ENCODE measurements at regions not wholly inside any gene's neighbourhood (a gene's known extent, or its start where the extent isn't known, plus 50 kb on each side); places are given as distances from the start of the nearest gene placed in this dataset.

DNA sequence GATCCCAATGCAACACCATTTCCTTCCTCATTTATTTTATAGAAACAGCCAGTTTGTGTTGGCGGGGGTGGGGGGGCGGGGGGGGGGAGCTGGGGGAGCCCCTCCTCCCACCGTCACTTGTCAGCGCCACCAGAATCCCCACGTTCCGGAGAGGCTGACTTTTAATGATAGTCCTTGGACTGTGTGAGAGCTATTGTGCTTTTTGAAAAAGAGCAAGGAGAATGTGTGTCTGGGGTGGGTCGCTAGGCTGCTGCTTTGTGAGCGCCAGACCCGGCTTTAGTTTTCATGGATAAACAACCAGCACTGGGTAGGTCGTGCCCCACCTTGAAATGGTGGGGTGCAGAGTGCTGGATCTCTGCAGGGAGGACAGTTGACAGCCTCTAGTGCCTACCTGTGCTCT, 135.0 kb upstream of the ONECUT1 start:
- Histone ChIP-seq H3F3A (ENCODE audit: insufficient read depth, low read length) (no peaks in the 10 kb centered on the region), H2AFZ (ENCODE audit: low read length) (no peak overlapping the region), H3K36me3 (replicated peaks; ENCODE audit: insufficient read depth, low read length) (no peaks in the 10 kb centered on the region), H3K27ac (ENCODE audit: low read length) (no peak overlapping the region), H3K79me2 (ENCODE audit: low read length) (no peaks in the 10 kb centered on the region), H3K4me2 (ENCODE audit: low read depth, low read length) (no peak overlapping the region), H4K20me1 (ENCODE audit: insufficient read depth, low read length) (no peaks in the 10 kb centered on the region), H3K9me2 (replicated peaks; ENCODE audit: insufficient read depth, low read length) (no peaks in the 10 kb centered on the region), H3K9me3 (replicated peaks; ENCODE audit: insufficient read depth, low read length) (no peaks in the 10 kb centered on the region), H3K27me3 (replicated peaks; ENCODE audit: insufficient read depth, low read length) (no peaks in the 10 kb centered on the region), H3K9ac (ENCODE audit: low read length) (no peak overlapping the region), H3K4me1 (ENCODE audit: low read length) (no peaks in the 10 kb centered on the region), H3K4me3 (ENCODE audit: low read length) (no peak overlapping the region)
- TF ChIP-seq EZH2phosphoT487 (IDR thresholded peaks at IDR 0.05; ENCODE audit: low read length) (no peak), EZH2 (optimal IDR thresholded peaks at IDR 0.05; ENCODE audit: low read depth, low read length) (no peak)
- TF ChIP-seq, protein P1, sequence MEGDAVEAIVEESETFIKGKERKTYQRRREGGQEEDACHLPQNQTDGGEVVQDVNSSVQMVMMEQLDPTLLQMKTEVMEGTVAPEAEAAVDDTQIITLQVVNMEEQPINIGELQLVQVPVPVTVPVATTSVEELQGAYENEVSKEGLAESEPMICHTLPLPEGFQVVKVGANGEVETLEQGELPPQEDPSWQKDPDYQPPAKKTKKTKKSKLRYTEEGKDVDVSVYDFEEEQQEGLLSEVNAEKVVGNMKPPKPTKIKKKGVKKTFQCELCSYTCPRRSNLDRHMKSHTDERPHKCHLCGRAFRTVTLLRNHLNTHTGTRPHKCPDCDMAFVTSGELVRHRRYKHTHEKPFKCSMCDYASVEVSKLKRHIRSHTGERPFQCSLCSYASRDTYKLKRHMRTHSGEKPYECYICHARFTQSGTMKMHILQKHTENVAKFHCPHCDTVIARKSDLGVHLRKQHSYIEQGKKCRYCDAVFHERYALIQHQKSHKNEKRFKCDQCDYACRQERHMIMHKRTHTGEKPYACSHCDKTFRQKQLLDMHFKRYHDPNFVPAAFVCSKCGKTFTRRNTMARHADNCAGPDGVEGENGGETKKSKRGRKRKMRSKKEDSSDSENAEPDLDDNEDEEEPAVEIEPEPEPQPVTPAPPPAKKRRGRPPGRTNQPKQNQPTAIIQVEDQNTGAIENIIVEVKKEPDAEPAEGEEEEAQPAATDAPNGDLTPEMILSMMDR (IDR thresholded peaks at IDR 0.05; ENCODE audit: low read length) = no peak
- DNase-seq = no peak

DNA sequence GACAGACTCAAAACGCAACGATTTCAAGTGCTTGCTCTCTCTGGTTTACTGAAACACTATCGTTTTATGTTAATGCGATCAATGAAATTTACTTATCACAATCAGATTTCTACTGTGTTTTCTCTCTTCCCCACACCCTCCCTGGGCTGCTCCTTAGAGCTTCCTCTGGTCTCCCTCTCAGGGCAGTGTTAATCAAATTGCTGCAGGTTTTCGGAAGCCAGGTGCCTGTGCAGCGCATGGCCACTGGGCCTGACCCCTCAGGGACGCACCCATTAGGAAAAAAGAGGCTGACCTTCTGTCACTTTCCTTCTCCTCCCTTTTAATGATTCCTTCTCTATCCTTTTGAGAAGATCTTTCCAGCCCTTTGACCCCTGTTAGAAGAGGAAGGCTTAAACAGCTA, 134.5 kb upstream of the ONECUT1 start:
- H3F3A ChIP-seq (ENCODE audit: insufficient read depth, low read length) = no peaks in the 10 kb centered on the region
- H4K20me1 ChIP-seq (ENCODE audit: insufficient read depth, low read length) = no peaks in the 10 kb centered on the region
- H3K9me2 ChIP-seq (replicated peaks; ENCODE audit: insufficient read depth, low read length) = no peaks in the 10 kb centered on the region
- H3K4me1 ChIP-seq (ENCODE audit: low read length) = no peaks in the 10 kb centered on the region
- TF ChIP-seq, protein P1 (IDR thresholded peaks at IDR 0.05; ENCODE audit: low read length) = no peak
- TF ChIP-seq EZH2 (optimal IDR thresholded peaks at IDR 0.05; ENCODE audit: low read depth, low read length) (no peak), EZH2phosphoT487 (IDR thresholded peaks at IDR 0.05; ENCODE audit: low read length) (no peak)
- DNase-seq = no peak
- H3K9ac ChIP-seq (ENCODE audit: low read length) = no peak overlapping the region
- no peaks in the 10 kb centered on the region for H3K27me3 ChIP-seq (replicated peaks; ENCODE audit: insufficient read depth, low read length)
- no peaks in the 10 kb centered on the region for H3K36me3 ChIP-seq (replicated peaks; ENCODE audit: insufficient read depth, low read length)
- H3K4me2 ChIP-seq (ENCODE audit: low read depth, low read length) = no peak overlapping the region
- no peaks in the 10 kb centered on the region for H3K79me2 ChIP-seq (ENCODE audit: low read length)
- H3K4me3 ChIP-seq (ENCODE audit: low read length) = no peak overlapping the region
- no peaks in the 10 kb centered on the region for H3K9me3 ChIP-seq (replicated peaks; ENCODE audit: insufficient read depth, low read length)
- no peak overlapping the region for H2AFZ ChIP-seq (ENCODE audit: low read length)
- no peak overlapping the region for H3K27ac ChIP-seq (ENCODE audit: low read length)

DNA sequence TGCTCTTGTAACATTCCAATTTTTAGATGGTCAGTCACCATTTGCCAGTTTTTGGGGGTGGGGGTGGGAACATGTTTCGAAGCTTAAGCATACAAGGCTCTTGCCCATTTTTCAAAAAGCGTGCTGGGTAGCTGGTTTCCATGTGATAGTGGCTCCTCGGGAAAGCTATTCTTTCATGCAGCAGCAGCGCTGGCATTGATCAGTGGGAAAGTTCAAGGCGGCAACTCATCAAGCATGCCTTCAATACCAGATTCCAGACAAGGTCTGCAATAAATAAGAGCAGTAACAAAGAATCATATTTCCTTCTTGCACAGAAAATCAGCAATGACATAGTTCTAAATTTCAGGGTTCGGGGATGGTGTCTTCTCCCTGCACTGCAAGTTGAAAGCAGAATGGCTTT, 133.5 kb upstream of the ONECUT1 start:
- Histone ChIP-seq H3K4me1 (ENCODE audit: low read length) (no peaks in the 10 kb centered on the region), H3K4me2 (ENCODE audit: low read depth, low read length) (no peak overlapping the region), H3K4me3 (ENCODE audit: low read length) (no peak overlapping the region), H3F3A (ENCODE audit: insufficient read depth, low read length) (no peaks in the 10 kb centered on the region), H3K79me2 (ENCODE audit: low read length) (no peaks in the 10 kb centered on the region), H3K9me2 (replicated peaks; ENCODE audit: insufficient read depth, low read length) (no peaks in the 10 kb centered on the region), H3K36me3 (replicated peaks; ENCODE audit: insufficient read depth, low read length) (no peaks in the 10 kb centered on the region), H2AFZ (ENCODE audit: low read length) (no peak overlapping the region), H4K20me1 (ENCODE audit: insufficient read depth, low read length) (no peaks in the 10 kb centered on the region), H3K27me3 (replicated peaks; ENCODE audit: insufficient read depth, low read length) (no peaks in the 10 kb centered on the region), H3K27ac (ENCODE audit: low read length) (no peak overlapping the region), H3K9ac (ENCODE audit: low read length) (no peak overlapping the region), H3K9me3 (replicated peaks; ENCODE audit: insufficient read depth, low read length) (no peaks in the 10 kb centered on the region)
- TF ChIP-seq, protein P1 (IDR thresholded peaks at IDR 0.05; ENCODE audit: low read length) = no peak
- TF ChIP-seq EZH2phosphoT487 (IDR thresholded peaks at IDR 0.05; ENCODE audit: low read length) = no peak
- no peak for TF ChIP-seq EZH2 (optimal IDR thresholded peaks at IDR 0.05; ENCODE audit: low read depth, low read length)
- no peak for DNase-seq

Data from MM.1S (cell line).